GM12878 (cell line): ENCODE measurements at regions not wholly inside any gene's neighbourhood (a gene's known extent, or its start where the extent isn't known, plus 50 kb on each side); places are given as distances from the start of the nearest gene placed in this dataset.
"Not testable (repeated sequence)": the region's sequence is repeated elsewhere in the genome, so short reads cannot be mapped to it uniquely, and the experiment has no call there.

Source experiments
- ATAC-seq: fragments of 200-7000 bp; cut with Tn5 transposase; 3 replicates; pipeline ENCODE4 v1.9.1; 2020; ENCODE audit warnings: mild to moderate bottlenecking, moderate library complexity
- BruUV-seq: library from RNA; stranded (reverse); fragments of 400-500 nt; replicated peaks from 2 replicates; lab custom pipeline; 2021; lab: Mats Ljungman, UMichigan
- CTCF ChIA-PET: fragments of 300-600 bp; sonication (Branson Sonifier 250); formaldehyde crosslinking; extraction: SDS; loops from one replicate; lab custom pipeline; 2021; ENCODE audit warnings: inconsistent platforms; lab: Yijun Ruan, JAX
- POLR2A ChIA-PET: fragments of 350-600 bp; formaldehyde crosslinking; extraction: SDS; loops from one replicate; lab custom pipeline; 2021; ENCODE audit warnings: inconsistent platforms; lab: Charles Lee
- RAD21 ChIA-PET: fragments of 300-600 bp; sonication (Branson Sonifier 250); formaldehyde crosslinking; loops from one replicate; lab custom pipeline; 2023; ENCODE audit warnings: antibody characterized with exemption; ENCODE audit not compliant: unreplicated experiment; lab: Charles Lee
- SMC1A ChIA-PET: fragments of 300-600 bp; sonication (Branson Sonifier 250); formaldehyde crosslinking; loops from one replicate; lab custom pipeline; 2023; ENCODE audit not compliant: unreplicated experiment, uncharacterized antibody; lab: Charles Lee
- DNase-seq: peaks from one replicate; pipeline ENCODE4 v3.0.0-alpha.2; 2011; ENCODE audit warnings: low read depth, low spot score
- FAIRE-seq: peaks from 3 replicates; lab custom pipeline; 2011; peaks lifted over from hg19 to GRCh38; lab: Jason Lieb, UNC
- H2AFZ ChIP-seq: 2 replicates; pipeline ENCODE4 v1.6.0; 2011; ENCODE audit warnings: low read depth, low read length, control low read depth; ENCODE audit not compliant: control insufficient read depth
- H3K27ac ChIP-seq: 2 replicates; pipeline ENCODE4 v1.5.1; 2011; ENCODE audit warnings: control low read depth; ENCODE audit not compliant: control insufficient read depth, insufficient read depth
- H3K27me3 ChIP-seq, 2 experiments: replicated peaks in 1 of 2; 2 replicates each; pipeline versions ENCODE4 v1.6.0 to v1.6.1; 2011; ENCODE audit warnings: low read length in 1 of 2; ENCODE audit not compliant: control insufficient read depth in 2 of 2, insufficient read depth in 2 of 2
- H3K36me3 ChIP-seq, 2 experiments: 2 replicates each; pipeline ENCODE4 v1.5.1; 2011; ENCODE audit warnings: low read length in 1 of 2; ENCODE audit not compliant: control insufficient read depth in 2 of 2, insufficient read depth in 2 of 2
- H3K4me1 ChIP-seq: 2 replicates; pipeline ENCODE4 v1.6.1; 2011; ENCODE audit warnings: mild to moderate bottlenecking, low read length, moderate library complexity, mixed read lengths; ENCODE audit not compliant: control insufficient read depth, insufficient read depth
- H3K4me2 ChIP-seq: 2 replicates; pipeline ENCODE4 v1.6.0; 2011; ENCODE audit warnings: control low read depth; ENCODE audit not compliant: control insufficient read depth, insufficient read depth
- H3K4me3 ChIP-seq: fragments of 200-600 bp; sonication (generic); 2 replicates; pipeline ENCODE4 v1.5.1; 2016
- H3K79me2 ChIP-seq: 2 replicates; pipeline ENCODE4 v1.6.0; 2011; ENCODE audit warnings: low read length; ENCODE audit not compliant: control insufficient read depth, insufficient read depth
- H3K9ac ChIP-seq: 2 replicates; pipeline ENCODE4 v1.8.0; 2011; ENCODE audit warnings: low read length, control low read depth, mixed read lengths; ENCODE audit not compliant: control insufficient read depth, insufficient read depth
- H3K9me3 ChIP-seq: replicated peaks from 3 replicates; pipeline ENCODE4 v1.5.1; 2011; ENCODE audit warnings: mild to moderate bottlenecking, low read length; ENCODE audit not compliant: control insufficient read depth, insufficient read depth
- H4K20me1 ChIP-seq: 2 replicates; pipeline ENCODE4 v1.6.0; 2011; ENCODE audit not compliant: control insufficient read depth, insufficient read depth
- BCL11A ChIP-seq: IDR thresholded peaks from 2 replicates; pipeline ENCODE4 v1.6.1; 2011; ENCODE audit warnings: low read depth, low read length
- EP300 ChIP-seq, 2 experiments: fragments of 150-350 bp in 1 of 2; IDR thresholded peaks; 2 replicates each; pipeline ENCODE4 v1.6.1; 2011 to 2012; ENCODE audit warnings: low read depth in 2 of 2, low read length in 2 of 2, borderline replicate concordance in 1 of 2, improper control_type of control experiment in 1 of 2, inconsistent platforms in 1 of 2; ENCODE audit not compliant: control insufficient read depth in 1 of 2
- RUNX3 ChIP-seq: IDR thresholded peaks from 2 replicates; pipeline ENCODE4 v1.6.1; 2012; ENCODE audit warnings: low read length, inconsistent platforms
- WGBS: methylation state at CpG from one replicate; pipeline ENCODE4 v1.1.6; 2016; ENCODE audit warnings: low lambda C conversion rate; ENCODE audit not compliant: insufficient replicate concordance, insufficient coverage; ENCODE audit errors: missing lambda C conversion rate; 5-methylcytosine and 5-hydroxymethylcytosine counted together
- in situ Hi-C: fragments of 300-500 bp; cut with MboI; formaldehyde crosslinking; loops from 9 replicates; pipeline ENCODE4 v1.14.3; 2018; ENCODE audit warnings: mixed read lengths
- intact Hi-C: fragments of 100-400 bp; cut with micrococcal nuclease; formaldehyde crosslinking; loops from one replicate; pipeline ENCODE4 v1.14.2; 2022; ENCODE audit not compliant: unreplicated experiment
- TF ChIP-seq, protein P1 (sequence below): fragments of 450-650 bp; IDR thresholded peaks from 2 replicates; pipeline ENCODE4 v1.6.1; 2017; ENCODE audit warnings: mild to moderate bottlenecking
- TF ChIP-seq, protein P2 (sequence below): fragments of 450-650 bp; formaldehyde crosslinking; IDR thresholded peaks from 2 replicates; pipeline ENCODE4 v1.5.0; 2022; ENCODE audit warnings: mild to moderate bottlenecking, missing genetic modification characterization
- TF ChIP-seq, protein P3 (sequence below): fragments of 450-650 bp; IDR thresholded peaks from 2 replicates; pipeline ENCODE4 v1.6.1; 2017; ENCODE audit warnings: low read depth, mild to moderate bottlenecking, moderate library complexity

DNA sequence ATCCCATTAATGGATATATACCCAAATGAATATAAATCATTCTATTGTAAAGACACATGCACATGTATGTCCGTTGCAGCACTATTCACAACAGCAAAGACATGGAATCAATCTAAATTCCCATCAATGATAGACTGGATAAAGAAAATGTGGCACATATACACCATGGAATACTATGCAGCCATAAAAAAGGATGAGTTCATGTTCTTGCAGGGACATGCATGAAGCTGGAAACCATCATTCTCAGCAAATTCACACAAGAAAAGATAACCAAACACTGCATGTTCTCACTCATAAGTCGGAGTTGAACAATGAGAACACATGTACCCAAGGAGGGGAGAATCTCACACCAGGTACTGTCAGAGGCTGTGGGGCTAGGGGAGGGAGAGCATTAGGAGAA is 182.6 kb upstream of the AR start:
- H3K9ac ChIP-seq, H3K36me3 ChIP-seq, FAIRE-seq, intact Hi-C loops, CTCF ChIA-PET, H3K27me3 ChIP-seq, H3K79me2 ChIP-seq, SMC1A ChIA-PET, H3K4me1 ChIP-seq, RAD21 ChIA-PET, H3K9me3 ChIP-seq, DNase-seq, H3K4me2 ChIP-seq, H3K27ac ChIP-seq, in situ Hi-C loops, H4K20me1 ChIP-seq, BruUV-seq, H3K4me3 ChIP-seq, ATAC-seq, POLR2A ChIA-PET, H2AFZ ChIP-seq: not testable (repeated sequence)
- WGBS: 29% methylated on average over 2 of the region's 2 CpGs

DNA sequence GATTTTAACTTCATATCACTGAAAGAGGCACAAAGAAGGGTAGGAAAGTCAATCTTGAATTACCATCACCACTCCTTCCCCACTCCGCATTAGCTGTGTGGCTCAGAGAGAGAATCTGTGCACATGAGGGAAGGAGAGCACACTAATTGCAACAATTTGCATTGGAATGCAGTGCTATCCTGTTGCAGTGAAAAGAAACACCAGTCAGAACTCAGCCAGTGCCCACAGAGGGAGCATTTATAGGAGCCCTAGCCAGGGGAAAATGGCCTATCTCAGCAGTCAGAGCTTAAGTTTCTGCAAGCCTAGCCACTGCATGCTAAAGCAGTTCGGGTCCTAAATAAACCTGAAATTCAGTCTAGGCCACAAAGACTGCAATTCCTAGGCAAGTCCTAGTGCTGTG is 159.4 kb upstream of the AR start:
- POLR2A ChIA-PET: no interaction called here
- H3K4me3 ChIP-seq: no peak overlapping the region
- H3K27ac ChIP-seq: no peak overlapping the region
- H3K9ac ChIP-seq: no peak overlapping the region
- H3K36me3 ChIP-seq: no peaks in the 10 kb centered on the region
- H3K27me3 ChIP-seq: no peaks in the 10 kb centered on the region
- no peak for FAIRE-seq
- no peak for DNase-seq
- no peaks in the 10 kb centered on the region for H3K9me3 ChIP-seq
- ATAC-seq: no peak
- in situ Hi-C loops: no loop called here
- no peaks in the 10 kb centered on the region for H3K79me2 ChIP-seq
- intact Hi-C loops: no loop called here
- no peaks in the 10 kb centered on the region for H3K4me1 ChIP-seq
- H2AFZ ChIP-seq: no peak overlapping the region
- SMC1A ChIA-PET: no interaction called here
- H3K4me2 ChIP-seq: no peak overlapping the region
- no TSS peak for BruUV-seq
- 67% methylated on average over 2 of the region's 2 CpGs for WGBS
- TF ChIP-seq, protein P1, sequence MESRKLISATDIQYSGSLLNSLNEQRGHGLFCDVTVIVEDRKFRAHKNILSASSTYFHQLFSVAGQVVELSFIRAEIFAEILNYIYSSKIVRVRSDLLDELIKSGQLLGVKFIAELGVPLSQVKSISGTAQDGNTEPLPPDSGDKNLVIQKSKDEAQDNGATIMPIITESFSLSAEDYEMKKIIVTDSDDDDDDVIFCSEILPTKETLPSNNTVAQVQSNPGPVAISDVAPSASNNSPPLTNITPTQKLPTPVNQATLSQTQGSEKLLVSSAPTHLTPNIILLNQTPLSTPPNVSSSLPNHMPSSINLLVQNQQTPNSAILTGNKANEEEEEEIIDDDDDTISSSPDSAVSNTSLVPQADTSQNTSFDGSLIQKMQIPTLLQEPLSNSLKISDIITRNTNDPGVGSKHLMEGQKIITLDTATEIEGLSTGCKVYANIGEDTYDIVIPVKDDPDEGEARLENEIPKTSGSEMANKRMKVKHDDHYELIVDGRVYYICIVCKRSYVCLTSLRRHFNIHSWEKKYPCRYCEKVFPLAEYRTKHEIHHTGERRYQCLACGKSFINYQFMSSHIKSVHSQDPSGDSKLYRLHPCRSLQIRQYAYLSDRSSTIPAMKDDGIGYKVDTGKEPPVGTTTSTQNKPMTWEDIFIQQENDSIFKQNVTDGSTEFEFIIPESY: no peak
- TF ChIP-seq BCL11A (no peak), RUNX3 (no peak), EP300 (IDR thresholded peaks at IDR 0.05; ENCODE audit: borderline replicate concordance in 1 of 2, control insufficient read depth in 1 of 2, low read depth in 2 of 2, low read length in 2 of 2) (no peak)
- TF ChIP-seq, protein P2, sequence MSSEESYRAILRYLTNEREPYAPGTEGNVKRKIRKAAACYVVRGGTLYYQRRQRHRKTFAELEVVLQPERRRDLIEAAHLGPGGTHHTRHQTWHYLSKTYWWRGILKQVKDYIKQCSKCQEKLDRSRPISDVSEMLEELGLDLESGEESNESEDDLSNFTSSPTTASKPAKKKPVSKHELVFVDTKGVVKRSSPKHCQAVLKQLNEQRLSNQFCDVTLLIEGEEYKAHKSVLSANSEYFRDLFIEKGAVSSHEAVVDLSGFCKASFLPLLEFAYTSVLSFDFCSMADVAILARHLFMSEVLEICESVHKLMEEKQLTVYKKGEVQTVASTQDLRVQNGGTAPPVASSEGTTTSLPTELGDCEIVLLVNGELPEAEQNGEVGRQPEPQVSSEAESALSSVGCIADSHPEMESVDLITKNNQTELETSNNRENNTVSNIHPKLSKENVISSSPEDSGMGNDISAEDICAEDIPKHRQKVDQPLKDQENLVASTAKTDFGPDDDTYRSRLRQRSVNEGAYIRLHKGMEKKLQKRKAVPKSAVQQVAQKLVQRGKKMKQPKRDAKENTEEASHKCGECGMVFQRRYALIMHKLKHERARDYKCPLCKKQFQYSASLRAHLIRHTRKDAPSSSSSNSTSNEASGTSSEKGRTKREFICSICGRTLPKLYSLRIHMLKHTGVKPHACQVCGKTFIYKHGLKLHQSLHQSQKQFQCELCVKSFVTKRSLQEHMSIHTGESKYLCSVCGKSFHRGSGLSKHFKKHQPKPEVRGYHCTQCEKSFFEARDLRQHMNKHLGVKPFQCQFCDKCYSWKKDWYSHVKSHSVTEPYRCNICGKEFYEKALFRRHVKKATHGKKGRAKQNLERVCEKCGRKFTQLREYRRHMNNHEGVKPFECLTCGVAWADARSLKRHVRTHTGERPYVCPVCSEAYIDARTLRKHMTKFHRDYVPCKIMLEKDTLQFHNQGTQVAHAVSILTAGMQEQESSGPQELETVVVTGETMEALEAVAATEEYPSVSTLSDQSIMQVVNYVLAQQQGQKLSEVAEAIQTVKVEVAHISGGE (CRISPR knock-in tag): no peak
- TF ChIP-seq, protein P3, sequence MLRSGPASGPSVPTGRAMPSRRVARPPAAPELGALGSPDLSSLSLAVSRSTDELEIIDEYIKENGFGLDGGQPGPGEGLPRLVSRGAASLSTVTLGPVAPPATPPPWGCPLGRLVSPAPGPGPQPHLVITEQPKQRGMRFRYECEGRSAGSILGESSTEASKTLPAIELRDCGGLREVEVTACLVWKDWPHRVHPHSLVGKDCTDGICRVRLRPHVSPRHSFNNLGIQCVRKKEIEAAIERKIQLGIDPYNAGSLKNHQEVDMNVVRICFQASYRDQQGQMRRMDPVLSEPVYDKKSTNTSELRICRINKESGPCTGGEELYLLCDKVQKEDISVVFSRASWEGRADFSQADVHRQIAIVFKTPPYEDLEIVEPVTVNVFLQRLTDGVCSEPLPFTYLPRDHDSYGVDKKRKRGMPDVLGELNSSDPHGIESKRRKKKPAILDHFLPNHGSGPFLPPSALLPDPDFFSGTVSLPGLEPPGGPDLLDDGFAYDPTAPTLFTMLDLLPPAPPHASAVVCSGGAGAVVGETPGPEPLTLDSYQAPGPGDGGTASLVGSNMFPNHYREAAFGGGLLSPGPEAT: no peak
- TF ChIP-seq, all 136 proteins: peak for 0
- CTCF ChIA-PET: no interaction called here
- H4K20me1 ChIP-seq: no peaks in the 10 kb centered on the region
- RAD21 ChIA-PET: no interaction called here
